HEK293 (cell line): ENCODE measurements at regions not wholly inside any gene's neighbourhood (a gene's known extent, or its start where the extent isn't known, plus 50 kb on each side); places are given as distances from the start of the nearest gene placed in this dataset.

ENCODE experiments used
- CTCF ChIP-seq: fragments of 450-650 bp; formaldehyde crosslinking; IDR thresholded peaks from 2 replicates; pipeline ENCODE4 v1.5.1; 2016; ENCODE audit warnings: missing biosample characterization, missing genetic modification characterization
- GLIS1 ChIP-seq: fragments of 450-650 bp; formaldehyde crosslinking; IDR thresholded peaks from 2 replicates; pipeline ENCODE4 v1.5.1; 2016; ENCODE audit warnings: missing biosample characterization, missing genetic modification characterization
- KLF9 ChIP-seq: fragments of 450-650 bp; formaldehyde crosslinking; IDR thresholded peaks from 2 replicates; pipeline ENCODE4 v1.5.1; 2016; ENCODE audit warnings: missing biosample characterization, missing genetic modification characterization, low read depth
- SETDB1 ChIP-seq: IDR thresholded peaks from one replicate; pipeline ENCODE4 v1.6.1; 2017; ENCODE audit warnings: mild to moderate bottlenecking, low read length, moderate library complexity, mixed read lengths; ENCODE audit not compliant: insufficient read length
- ZBTB20 ChIP-seq: fragments of 450-650 bp; formaldehyde crosslinking; IDR thresholded peaks from 2 replicates; pipeline ENCODE4 v1.5.1; 2016; ENCODE audit warnings: missing biosample characterization, missing genetic modification characterization
- ZNF121 ChIP-seq: fragments of 450-650 bp; formaldehyde crosslinking; IDR thresholded peaks from 2 replicates; pipeline ENCODE4 v1.5.1; 2016; ENCODE audit warnings: missing biosample characterization, missing genetic modification characterization
- ZNF140 ChIP-seq: fragments of 450-650 bp; formaldehyde crosslinking; IDR thresholded peaks from 2 replicates; pipeline ENCODE4 v1.5.1; 2016; ENCODE audit warnings: missing biosample characterization, missing genetic modification characterization
- ZNF24 ChIP-seq: fragments of 450-650 bp; formaldehyde crosslinking; IDR thresholded peaks from 2 replicates; pipeline ENCODE4 v1.5.1; 2016; ENCODE audit warnings: missing biosample characterization, missing genetic modification characterization
- ZNF610 ChIP-seq: fragments of 450-650 bp; formaldehyde crosslinking; IDR thresholded peaks from 2 replicates; pipeline ENCODE4 v1.5.1; 2016; ENCODE audit warnings: missing biosample characterization, missing genetic modification characterization, borderline replicate concordance
- ZNF707 ChIP-seq: fragments of 450-650 bp; formaldehyde crosslinking; IDR thresholded peaks from 2 replicates; pipeline ENCODE4 v1.5.1; 2016; ENCODE audit warnings: missing biosample characterization, missing genetic modification characterization
- ZSCAN30 ChIP-seq: fragments of 450-650 bp; IDR thresholded peaks from 2 replicates; pipeline ENCODE4 v1.5.1; 2018; ENCODE audit warnings: missing biosample characterization, mild to moderate bottlenecking, missing genetic modification characterization, moderate library complexity
- TF ChIP-seq, protein P1 (sequence below): sonication (generic); formaldehyde crosslinking; IDR thresholded peaks from 2 replicates; pipeline ENCODE4 v1.8.1; 2022; ENCODE audit warnings: mild to moderate bottlenecking, moderate library complexity, missing genetic modification reagents
- TF ChIP-seq, protein P2 (sequence below): fragments of 450-650 bp; formaldehyde crosslinking; IDR thresholded peaks from 2 replicates; pipeline ENCODE4 v1.5.1; 2016; ENCODE audit warnings: missing biosample characterization, missing genetic modification characterization
- TF ChIP-seq, protein P3 (sequence below): fragments of 450-650 bp; formaldehyde crosslinking; IDR thresholded peaks from 2 replicates; pipeline ENCODE4 v1.5.1; 2017; ENCODE audit warnings: missing biosample characterization, missing genetic modification characterization

DNA sequence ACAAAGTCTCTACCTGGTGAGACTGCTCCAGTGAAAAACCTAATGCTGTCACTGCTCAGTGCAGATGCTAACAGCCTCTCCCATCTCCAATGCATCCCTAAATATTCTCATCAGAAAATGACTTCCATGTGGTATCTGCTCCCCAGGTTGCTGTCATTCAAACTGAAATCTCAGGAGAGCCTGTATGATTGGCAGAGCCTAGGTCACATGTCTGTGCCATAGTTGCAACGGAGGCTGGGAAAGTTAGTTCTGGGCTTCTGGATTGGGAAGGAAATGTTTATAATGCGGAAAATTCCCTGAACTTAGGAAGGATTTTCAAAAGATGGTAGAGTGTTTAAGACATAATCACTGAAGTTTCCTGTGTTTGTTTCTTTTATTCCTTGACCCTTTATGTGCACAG lies 206.4 kb upstream of the ZKSCAN2 start:
- TF ChIP-seq CTCF (tag by site-specific recombination) (no peak), GLIS1 (no peak), ZNF121 (no peak), ZNF24 (tag by site-specific recombination) (no peak), ZNF707 (tag by site-specific recombination) (no peak), ZSCAN30 (no peak), ZNF610 (no peak), ZBTB20 (tag by site-specific recombination) (no peak), KLF9 (no peak), ZNF140 (no peak), SETDB1 (no peak)
- TF ChIP-seq, protein P1, sequence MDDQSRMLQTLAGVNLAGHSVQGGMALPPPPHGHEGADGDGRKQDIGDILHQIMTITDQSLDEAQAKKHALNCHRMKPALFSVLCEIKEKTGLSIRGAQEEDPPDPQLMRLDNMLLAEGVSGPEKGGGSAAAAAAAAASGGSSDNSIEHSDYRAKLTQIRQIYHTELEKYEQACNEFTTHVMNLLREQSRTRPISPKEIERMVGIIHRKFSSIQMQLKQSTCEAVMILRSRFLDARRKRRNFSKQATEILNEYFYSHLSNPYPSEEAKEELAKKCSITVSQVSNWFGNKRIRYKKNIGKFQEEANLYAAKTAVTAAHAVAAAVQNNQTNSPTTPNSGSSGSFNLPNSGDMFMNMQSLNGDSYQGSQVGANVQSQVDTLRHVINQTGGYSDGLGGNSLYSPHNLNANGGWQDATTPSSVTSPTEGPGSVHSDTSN (CRISPR knock-in tag): no peak
- TF ChIP-seq, protein P2, sequence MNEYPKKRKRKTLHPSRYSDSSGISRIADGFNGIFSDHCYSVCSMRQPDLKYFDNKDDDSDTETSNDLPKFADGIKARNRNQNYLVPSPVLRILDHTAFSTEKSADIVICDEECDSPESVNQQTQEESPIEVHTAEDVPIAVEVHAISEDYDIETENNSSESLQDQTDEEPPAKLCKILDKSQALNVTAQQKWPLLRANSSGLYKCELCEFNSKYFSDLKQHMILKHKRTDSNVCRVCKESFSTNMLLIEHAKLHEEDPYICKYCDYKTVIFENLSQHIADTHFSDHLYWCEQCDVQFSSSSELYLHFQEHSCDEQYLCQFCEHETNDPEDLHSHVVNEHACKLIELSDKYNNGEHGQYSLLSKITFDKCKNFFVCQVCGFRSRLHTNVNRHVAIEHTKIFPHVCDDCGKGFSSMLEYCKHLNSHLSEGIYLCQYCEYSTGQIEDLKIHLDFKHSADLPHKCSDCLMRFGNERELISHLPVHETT (tag by site-specific recombination): no peak
- TF ChIP-seq, protein P3, sequence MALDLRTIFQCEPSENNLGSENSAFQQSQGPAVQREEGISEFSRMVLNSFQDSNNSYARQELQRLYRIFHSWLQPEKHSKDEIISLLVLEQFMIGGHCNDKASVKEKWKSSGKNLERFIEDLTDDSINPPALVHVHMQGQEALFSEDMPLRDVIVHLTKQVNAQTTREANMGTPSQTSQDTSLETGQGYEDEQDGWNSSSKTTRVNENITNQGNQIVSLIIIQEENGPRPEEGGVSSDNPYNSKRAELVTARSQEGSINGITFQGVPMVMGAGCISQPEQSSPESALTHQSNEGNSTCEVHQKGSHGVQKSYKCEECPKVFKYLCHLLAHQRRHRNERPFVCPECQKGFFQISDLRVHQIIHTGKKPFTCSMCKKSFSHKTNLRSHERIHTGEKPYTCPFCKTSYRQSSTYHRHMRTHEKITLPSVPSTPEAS (tag by site-specific recombination): no peak
